NCI-H82 treated with DMSO at 0.1 percent for 48 hours (cell line): ENCODE measurements at regions not wholly inside any gene's neighbourhood (a gene's known extent, or its start where the extent isn't known, plus 50 kb on each side); places are given as distances from the start of the nearest gene placed in this dataset.
A peak's percentile ranks its signal among the peaks of the same experiment; 100 is the strongest.
"Not testable (repeated sequence)": the region's sequence is repeated elsewhere in the genome, so short reads cannot be mapped to it uniquely, and the experiment has no call there.

Experiments used
- DNase-seq: peaks from one replicate; lab custom pipeline; 2025; ENCODE audit not compliant: unreplicated experiment; lab: John Stamatoyannopoulos, UW

DNA sequence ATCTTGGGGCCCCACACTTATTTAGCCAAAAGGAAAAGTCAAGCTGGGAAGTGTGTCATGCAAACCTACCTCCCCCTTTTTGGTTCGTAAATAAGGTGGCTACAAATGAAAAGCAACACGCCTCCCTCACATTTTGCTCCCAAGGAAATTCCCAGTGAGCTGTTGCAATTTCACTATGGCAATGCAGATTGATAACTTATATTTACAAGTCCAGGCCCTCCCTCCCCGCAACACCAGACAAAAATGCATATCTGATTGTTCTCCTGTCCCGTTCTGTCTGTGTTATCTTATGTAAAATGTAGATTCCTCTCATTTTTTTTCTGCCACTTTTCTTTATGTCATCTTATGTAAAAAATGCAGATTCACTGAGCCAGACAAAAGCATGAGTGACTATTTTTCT, 1305.3 kb downstream of the SLITRK5 start:
- no peak for DNase-seq

GRCh38 chr13:88978607-88979006, 1307.4 kb downstream of the SLITRK5 start:
- no peak for DNase-seq

GRCh38 chr13:88979465-88980175, 1308.4 kb downstream of the SLITRK5 start:
- no peak for DNase-seq

GRCh38 chr13:89003656-89004055, 1332.5 kb downstream of the SLITRK5 start:
- DNase-seq: no peak

DNA sequence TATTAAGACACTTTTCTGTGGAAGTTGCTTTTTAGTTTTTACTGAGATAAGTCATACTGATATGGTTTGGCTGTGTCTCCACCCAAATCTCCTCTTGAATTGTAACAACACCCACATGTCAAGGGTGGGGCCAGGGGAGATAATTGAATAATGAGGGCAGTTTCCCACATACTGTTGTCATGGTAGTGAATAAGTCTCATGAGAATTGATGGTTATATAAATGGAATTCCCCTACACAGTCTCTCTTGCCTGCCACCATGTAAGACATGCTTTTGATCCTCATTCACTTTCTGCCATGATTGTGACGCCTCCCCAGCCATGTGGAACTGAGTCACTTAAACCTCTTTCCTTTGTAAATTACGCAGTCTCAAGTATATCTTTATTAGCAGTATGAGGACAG, 1340.4 kb downstream of the SLITRK5 start:
- DNase-seq: no peak

DNA sequence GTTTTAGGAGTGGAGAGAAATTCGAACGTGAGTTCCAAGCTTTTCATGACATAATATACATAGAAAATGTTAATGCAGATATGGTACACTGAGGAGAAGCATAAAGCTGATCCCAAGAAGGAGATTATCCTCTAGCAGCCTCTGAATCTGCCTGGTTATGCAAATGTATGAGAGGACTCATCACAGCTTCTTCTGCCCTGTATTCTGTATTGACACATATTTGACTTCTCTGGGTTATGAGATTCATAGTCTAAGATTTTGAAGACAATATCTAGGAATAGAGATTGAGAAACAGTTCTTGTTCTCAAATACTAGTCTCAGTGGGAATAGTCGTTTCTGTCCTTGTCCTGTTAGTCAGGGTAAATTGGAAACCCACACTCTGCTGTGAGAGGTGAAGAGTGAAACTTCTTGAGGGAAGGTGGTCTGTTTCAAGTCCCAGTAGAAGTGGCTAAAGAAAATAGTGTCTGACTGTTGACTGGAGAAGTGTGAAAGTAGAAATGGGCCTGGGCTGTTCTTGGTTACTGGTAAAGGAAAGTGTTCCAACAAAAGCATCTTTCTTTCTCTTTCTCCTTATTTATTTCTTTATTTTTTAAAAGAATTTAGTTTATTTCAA, 1356.6 kb downstream of the SLITRK5 start:
- DNase-seq: no peak

DNA sequence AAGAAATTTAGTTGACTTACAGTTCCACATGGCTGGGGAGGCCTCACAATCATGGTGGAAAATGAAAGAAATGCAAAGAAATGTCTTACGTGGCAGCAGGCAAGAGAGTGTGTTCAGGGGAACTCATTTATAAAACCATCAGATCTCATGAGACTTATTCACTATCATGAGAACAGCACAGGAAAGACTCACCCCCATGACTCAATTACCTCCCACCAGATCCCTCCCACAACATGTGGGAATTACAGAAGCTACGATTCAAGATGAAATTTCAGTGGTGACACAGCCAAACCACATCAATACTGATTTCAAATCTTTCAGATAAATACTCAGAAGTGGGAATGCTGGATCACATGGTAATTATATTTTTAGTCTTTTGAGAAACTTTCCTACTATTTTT, 1357.9 kb downstream of the SLITRK5 start:
- no peak for DNase-seq

DNA sequence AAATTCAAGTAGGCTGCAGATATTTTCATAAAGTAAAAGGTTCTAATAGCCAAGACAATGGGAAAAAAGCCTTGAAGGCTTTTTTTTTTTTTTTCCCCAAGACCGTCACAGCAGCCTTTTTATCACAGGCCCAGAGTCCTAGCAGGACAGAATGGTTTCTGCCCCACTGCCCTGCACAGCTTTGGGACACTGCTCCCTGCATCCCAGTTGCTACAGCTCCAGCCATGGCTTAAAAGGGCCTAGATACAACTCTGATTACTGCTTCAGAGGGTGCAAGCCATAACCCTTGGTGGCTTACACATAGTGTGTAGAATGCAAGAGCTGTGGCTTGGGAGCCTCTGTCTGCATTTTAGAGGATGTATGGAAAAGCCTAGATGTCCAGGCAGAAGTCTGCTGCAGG, 1362.8 kb downstream of the SLITRK5 start:
- no peak for DNase-seq

DNA sequence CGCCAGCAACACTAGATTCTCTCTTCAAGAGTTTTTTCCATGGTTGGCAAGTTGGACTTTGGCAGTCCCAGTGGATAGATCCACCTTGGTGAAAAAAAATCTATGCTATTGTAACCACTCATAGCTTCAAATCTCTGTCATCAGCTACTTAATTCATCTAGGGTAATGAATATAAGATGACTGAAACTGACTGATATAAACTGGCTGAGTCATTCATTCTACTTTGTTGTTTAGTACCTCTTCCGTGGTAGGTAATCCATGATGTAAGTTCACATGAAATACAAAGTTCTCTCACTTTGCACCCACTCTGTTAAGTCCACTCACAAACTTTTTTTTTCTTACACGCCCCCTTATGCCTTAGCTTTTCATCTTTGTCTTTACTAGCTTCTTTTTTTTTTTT, 1381.5 kb downstream of the SLITRK5 start:
- DNase-seq: no peak

DNA sequence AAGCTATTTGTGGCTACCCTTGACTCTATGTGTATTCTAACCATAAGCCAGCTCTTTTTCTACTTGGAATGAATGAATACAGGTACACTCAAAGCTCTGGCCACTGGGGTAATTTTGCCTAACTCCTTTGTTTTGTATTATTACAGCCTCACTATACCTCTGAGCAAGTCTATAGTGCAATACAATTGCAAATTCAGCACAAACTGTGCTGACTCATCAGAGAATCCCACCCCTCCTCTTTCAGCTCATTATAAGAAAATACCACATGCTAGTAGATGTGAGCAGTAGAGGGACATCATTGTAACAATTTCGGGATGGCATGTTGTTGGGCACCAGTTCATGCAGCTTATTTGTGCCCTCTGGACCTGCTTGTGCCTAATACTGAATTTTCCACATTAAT, 1382.2 kb downstream of the SLITRK5 start:
- no peak for DNase-seq

DNA sequence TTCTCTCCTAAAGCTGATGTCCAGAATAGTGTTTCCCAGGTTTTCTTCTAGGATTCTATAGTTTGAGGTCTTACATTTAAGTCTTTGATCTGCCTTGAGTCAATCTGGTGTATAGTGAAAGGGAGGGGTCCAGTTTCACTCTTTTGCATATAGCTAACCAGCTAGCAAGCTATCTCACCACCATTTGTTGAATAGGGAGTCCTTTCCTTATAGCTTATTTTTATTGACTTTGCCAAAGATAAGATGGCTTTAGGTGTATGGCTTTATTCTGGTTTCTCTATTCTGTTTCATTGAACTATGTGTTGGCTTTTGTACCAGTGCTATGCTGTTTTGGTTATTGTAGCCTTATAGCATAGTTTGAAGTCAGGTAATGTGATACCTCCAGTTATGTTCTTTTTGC, 1386.1 kb downstream of the SLITRK5 start:
- DNase-seq: no peak

DNA sequence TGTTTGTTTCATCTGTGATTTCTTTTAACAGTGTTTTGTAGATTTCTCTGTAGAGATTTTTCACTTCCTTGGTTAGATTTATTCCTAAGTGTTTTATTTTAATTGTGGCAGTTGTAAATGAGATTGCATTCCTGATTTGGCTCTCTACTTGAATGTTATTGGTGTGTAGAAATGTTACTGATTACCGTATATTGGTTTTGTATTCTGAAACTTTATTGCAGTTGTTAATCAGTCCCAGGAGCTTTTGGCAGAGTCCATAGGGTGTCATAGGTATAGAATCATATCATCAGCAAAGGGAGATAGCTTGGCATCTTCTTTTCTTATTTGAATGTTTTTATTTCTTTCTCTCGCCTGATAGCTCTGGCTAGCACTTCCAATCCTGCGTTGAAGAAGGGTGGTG, 1386.7 kb downstream of the SLITRK5 start:
- DNase-seq: no peak

- DNase-seq: no peak
Measured at GRCh38 chr13:89061821-89062220, 1390.7 kb downstream of the SLITRK5 start.

DNA sequence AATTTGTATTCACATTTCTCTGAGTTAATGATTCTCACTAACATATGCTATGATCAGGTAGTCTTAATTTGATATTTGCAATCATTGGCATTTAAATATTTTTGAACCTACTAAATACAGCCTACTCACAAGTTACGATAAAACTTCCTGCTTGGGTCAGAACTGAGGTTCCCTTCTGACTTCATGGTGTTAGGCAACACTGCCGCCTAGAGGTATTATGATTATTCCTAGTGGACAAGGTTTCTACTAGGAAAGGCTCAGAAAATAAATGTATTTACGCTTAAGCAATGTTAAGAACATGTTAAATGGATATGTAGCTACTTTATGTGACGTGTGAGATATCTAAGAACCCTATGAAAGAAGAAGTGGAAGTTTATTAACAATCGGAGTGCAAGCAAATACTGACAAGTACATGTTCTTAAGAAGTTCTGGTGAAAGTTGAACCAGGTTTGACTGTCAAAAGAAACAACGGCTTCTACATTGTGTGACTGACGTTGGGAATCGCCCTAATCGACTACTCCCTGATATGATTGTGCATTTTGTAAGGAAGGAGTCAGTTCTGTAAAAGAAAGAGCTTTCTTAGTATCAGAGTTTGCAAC, 1395.8 kb downstream of the SLITRK5 start:
- DNase-seq: peak; percentile 62

DNA sequence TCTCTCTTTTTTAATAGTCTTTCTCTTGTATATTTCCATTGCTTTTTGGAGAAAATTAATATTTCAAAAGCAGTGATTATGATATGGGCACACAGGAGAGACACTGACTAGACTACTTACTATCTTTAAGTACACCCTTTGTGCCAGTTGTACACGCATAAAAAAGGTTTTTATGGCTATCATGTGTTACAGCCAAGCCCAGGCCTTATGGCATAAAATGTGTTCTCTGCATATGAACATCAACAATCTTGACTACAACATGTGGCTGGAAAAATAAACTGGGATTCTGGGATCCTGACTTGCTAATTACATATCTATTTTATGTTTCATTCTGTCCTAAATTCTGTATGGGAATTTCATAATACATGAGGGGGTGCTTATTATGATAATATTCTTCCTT, 1401.8 kb downstream of the SLITRK5 start:
- no peak for DNase-seq

DNA sequence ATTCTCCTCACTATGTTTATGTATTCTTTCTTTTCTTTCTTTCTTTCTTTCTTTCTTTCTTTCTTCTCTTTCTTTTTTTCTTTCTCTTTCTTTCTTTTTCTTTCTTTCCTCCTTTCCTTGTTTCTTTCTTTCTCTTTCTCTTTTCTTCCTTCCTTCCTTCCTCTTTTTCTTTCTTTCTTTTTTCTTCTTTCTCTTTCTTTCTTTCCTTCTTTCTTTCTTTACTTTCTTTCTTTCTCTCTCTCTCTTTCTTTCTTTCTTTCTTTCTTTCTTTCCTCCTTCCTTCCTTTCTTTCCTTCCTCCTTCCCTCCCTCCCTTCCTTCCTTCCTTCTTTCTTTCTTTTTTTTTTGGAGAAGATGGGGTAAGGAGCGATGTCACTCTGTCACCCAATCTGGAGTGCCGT, 1405.5 kb downstream of the SLITRK5 start:
- no peak for DNase-seq

- DNase-seq: no peak
Measured at GRCh38 chr13:89082623-89083022, 1411.5 kb downstream of the SLITRK5 start.

DNA sequence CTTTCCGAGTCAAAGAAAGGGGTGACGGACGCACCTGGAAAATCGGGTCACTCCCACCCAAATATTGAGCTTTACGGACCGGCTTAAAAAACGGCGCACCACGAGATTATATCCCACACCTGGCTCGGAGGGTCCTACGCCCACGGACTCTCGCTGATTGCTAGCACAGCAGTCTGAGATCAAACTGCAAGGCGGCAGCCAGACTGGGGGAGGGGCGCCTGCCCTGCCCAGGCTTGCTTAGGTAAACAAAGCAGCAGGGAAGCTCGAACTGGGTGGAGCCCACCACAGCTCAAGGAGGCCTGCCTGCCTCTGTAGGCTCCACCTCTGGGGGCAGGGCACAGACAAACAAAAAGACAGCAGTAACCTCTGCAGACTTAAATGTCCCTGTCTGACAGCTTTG, 1416.9 kb downstream of the SLITRK5 start:
- DNase-seq: not testable (repeated sequence)

DNA sequence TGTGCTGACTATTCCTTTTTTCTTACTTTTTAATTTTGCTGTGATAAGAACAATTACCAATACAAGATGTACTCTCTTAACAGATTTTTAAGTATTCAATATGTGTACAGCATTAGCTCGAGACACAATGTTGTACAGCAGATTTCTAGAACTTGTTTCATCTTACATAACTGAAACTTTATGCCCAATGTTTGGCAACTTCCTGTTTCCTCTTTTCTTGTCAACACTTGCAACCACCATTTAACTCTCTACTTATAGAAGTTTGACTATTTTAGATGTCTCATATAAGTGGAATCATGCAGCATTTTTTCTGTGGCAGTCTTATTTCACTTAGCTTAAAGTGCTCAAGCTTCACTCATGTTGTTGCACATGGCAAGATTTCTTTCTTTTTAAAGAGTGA, 1426.8 kb downstream of the SLITRK5 start:
- DNase-seq: no peak

GRCh38 chr13:89113744-89114143, 1442.6 kb downstream of the SLITRK5 start:
- DNase-seq: no peak

GRCh38 chr13:89115307-89115706, 1444.1 kb downstream of the SLITRK5 start:
- DNase-seq: no peak

DNA sequence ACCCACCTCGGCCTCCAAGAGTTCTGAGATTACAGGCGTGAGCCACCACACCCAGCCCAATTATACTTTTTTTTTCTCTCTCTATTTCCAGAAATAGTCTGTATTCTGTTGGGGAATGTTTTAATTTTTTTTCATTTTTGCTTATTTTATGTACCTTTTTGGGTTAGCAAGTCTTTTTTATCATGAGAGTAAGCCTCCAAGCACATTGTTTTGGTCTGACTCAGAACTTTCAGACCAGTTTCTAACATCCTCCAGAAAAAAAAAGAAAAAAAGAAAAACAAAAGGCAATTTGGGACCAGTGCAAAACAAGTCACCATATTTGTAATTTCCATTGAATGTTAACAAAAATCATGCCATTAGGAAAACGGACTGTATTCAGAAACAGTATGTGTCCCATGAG, 1465.5 kb downstream of the SLITRK5 start:
- no peak for DNase-seq

- no peak for DNase-seq
Measured at GRCh38 chr13:89150362-89150761, 1479.2 kb downstream of the SLITRK5 start.
